ENCODE measurements at regions not wholly inside any gene's neighbourhood (a gene's known extent, or its start where the extent isn't known, plus 50 kb on each side); places are given as distances from the start of the nearest gene placed in this dataset.

DNA sequence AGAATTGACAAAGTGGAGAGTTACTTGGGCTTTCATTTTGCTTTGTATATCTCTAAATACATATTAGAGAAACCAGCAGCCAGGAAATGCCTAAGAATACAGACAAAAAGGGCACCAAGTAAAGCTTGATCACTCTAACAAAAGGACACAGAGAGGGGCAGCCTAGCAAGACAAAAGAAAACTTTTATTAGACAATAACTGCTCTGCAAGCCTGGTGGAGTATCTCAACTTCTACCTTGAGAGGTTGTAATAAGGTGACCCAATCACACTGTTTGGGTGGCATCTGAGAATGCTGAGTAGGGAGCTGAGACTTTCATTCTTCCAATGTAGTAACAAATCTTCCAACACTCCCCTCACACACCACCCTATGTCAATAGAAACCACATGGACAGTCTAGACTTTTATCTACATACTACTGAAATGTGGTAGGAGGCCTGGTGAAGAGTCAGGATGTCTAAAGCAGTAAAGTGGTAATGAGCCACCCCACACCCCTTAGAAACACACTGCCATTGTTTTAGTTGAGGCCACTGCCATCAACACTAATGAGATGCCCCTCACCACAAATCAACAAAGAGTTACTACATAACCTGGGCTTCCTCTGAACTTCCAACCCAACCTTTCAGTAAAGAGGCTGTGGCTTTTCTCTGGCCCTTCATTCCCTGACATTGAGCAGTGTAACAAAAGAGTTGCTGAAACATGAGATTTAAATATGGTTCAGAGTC, 726.7 kb upstream of the POU3F3 start:
- no peak for TF ChIP-seq FOXM1 (IDR thresholded peaks at IDR 0.05; ENCODE audit: low read depth)
- TF ChIP-seq, protein P1, sequence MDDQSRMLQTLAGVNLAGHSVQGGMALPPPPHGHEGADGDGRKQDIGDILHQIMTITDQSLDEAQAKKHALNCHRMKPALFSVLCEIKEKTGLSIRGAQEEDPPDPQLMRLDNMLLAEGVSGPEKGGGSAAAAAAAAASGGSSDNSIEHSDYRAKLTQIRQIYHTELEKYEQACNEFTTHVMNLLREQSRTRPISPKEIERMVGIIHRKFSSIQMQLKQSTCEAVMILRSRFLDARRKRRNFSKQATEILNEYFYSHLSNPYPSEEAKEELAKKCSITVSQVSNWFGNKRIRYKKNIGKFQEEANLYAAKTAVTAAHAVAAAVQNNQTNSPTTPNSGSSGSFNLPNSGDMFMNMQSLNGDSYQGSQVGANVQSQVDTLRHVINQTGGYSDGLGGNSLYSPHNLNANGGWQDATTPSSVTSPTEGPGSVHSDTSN (IDR thresholded peaks at IDR 0.05) = no peak
